Neural progenitor cell (in vitro differentiated cells): ENCODE measurements at regions not wholly inside any gene's neighbourhood (a gene's known extent, or its start where the extent isn't known, plus 50 kb on each side); places are given as distances from the start of the nearest gene placed in this dataset.

Source experiments
- DNase-seq: peaks from one replicate; pipeline ENCODE4 v3.0.0-alpha.2; 2016; ENCODE audit warnings: low spot score
- H2AFZ ChIP-seq: fragments of 200-600 bp; sonication (generic); replicated peaks from 2 replicates; pipeline ENCODE4 v1.6.1; 2016; ENCODE audit warnings: antibody characterized with exemption
- H3F3A ChIP-seq: fragments of 200-600 bp; sonication (generic); 2 replicates; pipeline ENCODE4 v1.6.1; 2016; ENCODE audit warnings: antibody characterized with exemption, low read depth
- H3K27ac ChIP-seq: fragments of 200-600 bp; sonication (generic); 2 replicates; pipeline ENCODE4 v1.5.1; 2016; ENCODE audit warnings: mild to moderate bottlenecking
- H3K27me3 ChIP-seq: fragments of 200-600 bp; sonication (generic); 2 replicates; pipeline ENCODE4 v1.6.1; 2016; ENCODE audit warnings: mild to moderate bottlenecking, moderate library complexity
- H3K36me3 ChIP-seq: fragments of 200-600 bp; sonication (generic); 2 replicates; pipeline ENCODE4 v1.5.1; 2016
- H3K4me1 ChIP-seq: fragments of 200-600 bp; sonication (generic); 2 replicates; pipeline ENCODE4 v1.6.1; 2016; ENCODE audit warnings: mixed run types
- H3K4me2 ChIP-seq: fragments of 200-600 bp; sonication (generic); 2 replicates; pipeline ENCODE4 v1.6.1; 2016
- H3K4me3 ChIP-seq: fragments of 200-600 bp; sonication (generic); 2 replicates; pipeline ENCODE4 v1.5.1; 2016
- H3K79me2 ChIP-seq: fragments of 200-600 bp; sonication (generic); 2 replicates; pipeline ENCODE4 v1.6.1; 2016; ENCODE audit warnings: low read depth
- H3K9ac ChIP-seq: fragments of 200-600 bp; sonication (generic); 2 replicates; pipeline ENCODE4 v1.6.1; 2016
- H3K9me3 ChIP-seq: fragments of 200-600 bp; sonication (generic); 2 replicates; pipeline ENCODE4 v1.5.1; 2016; ENCODE audit warnings: low read depth
- H4K20me1 ChIP-seq: fragments of 200-600 bp; sonication (generic); 2 replicates; pipeline ENCODE4 v1.6.1; 2016; ENCODE audit warnings: low read depth
- H3K27ac Mint-ChIP-seq: 3 replicates; pipeline ENCODE4 v1.8.0; 2021; ENCODE audit warnings: mixed read lengths
- H3K27me3 Mint-ChIP-seq: 2 replicates; pipeline ENCODE4 v1.8.0; 2022; ENCODE audit warnings: low read depth, mild to moderate bottlenecking, inconsistent platforms, moderate library complexity, mixed read lengths; ENCODE audit not compliant: insufficient read depth
- H3K36me3 Mint-ChIP-seq: 3 replicates; pipeline ENCODE4 v1.8.0; 2021; ENCODE audit warnings: mixed read lengths
- H3K4me1 Mint-ChIP-seq: 3 replicates; pipeline ENCODE4 v1.8.0; 2021; ENCODE audit warnings: mixed read lengths
- H3K4me3 Mint-ChIP-seq: 3 replicates; pipeline ENCODE4 v1.8.0; 2021; ENCODE audit warnings: mild to moderate bottlenecking, moderate library complexity, mixed read lengths
- H3K9me3 Mint-ChIP-seq: 3 replicates; pipeline ENCODE4 v1.8.0; 2020; ENCODE audit warnings: mixed read lengths
- CTCF ChIP-seq: fragments of 200-600 bp; sonication (generic); IDR thresholded peaks from 2 replicates; pipeline ENCODE4 v1.5.1; 2017; ENCODE audit warnings: antibody characterized with exemption, mild to moderate bottlenecking
- EZH2 ChIP-seq: fragments of 200-600 bp; sonication (generic); IDR thresholded peaks from 2 replicates; pipeline ENCODE4 v1.6.1; 2017; ENCODE audit warnings: antibody characterized with exemption, mild to moderate bottlenecking, moderate library complexity
- EZH2phosphoT487 ChIP-seq: fragments of 200-600 bp; sonication (generic); IDR thresholded peaks from 2 replicates; pipeline ENCODE4 v1.6.1; 2017; ENCODE audit warnings: antibody characterized with exemption

GRCh38 chr7:69359003-69359700, 239.1 kb upstream of the AUTS2 start:
- H3K4me1 ChIP-seq: no peaks in the 10 kb centered on the region

GRCh38 chr7:69360913-69361312, 237.4 kb upstream of the AUTS2 start:
- peaks cover 13% of the 10 kb centered on the region for H3K4me1 Mint-ChIP-seq
- no peaks in the 10 kb centered on the region for H3K9me3 Mint-ChIP-seq
- DNase-seq: no peak

More at GRCh38 chr7:69359003-69359700, 239.1 kb upstream of the AUTS2 start:
- Histone ChIP-seq H3K36me3 (no peaks in the 10 kb centered on the region), H3F3A (no peaks in the 10 kb centered on the region), H3K9me3 (no peaks in the 10 kb centered on the region), H3K4me3 (no peak overlapping the region), H3K9ac (no peak overlapping the region), H3K79me2 (no peaks in the 10 kb centered on the region), H2AFZ (no peak overlapping the region), H4K20me1 (no peaks in the 10 kb centered on the region), H3K27ac (no peak overlapping the region), H3K4me2 (no peak overlapping the region), H3K27me3 (no peaks in the 10 kb centered on the region)
- H3K9me3 Mint-ChIP-seq: no peaks in the 10 kb centered on the region
- no peaks in the 10 kb centered on the region for H3K27me3 Mint-ChIP-seq
- H3K36me3 Mint-ChIP-seq: no peaks in the 10 kb centered on the region
- no peak overlapping the region for H3K4me3 Mint-ChIP-seq
- TF ChIP-seq EZH2 (no peak), CTCF (no peak), EZH2phosphoT487 (no peak)
- no peak for DNase-seq
- H3K4me1 Mint-ChIP-seq: peaks cover 13% of the 10 kb centered on the region
- no peak overlapping the region for H3K27ac Mint-ChIP-seq

GRCh38 chr7:69363136-69363535, 235.1 kb upstream of the AUTS2 start:
- no peaks in the 10 kb centered on the region for H3K9me3 Mint-ChIP-seq
- H3K4me1 ChIP-seq: no peaks in the 10 kb centered on the region
- no peak for DNase-seq
- no peaks in the 10 kb centered on the region for H3K36me3 ChIP-seq
- no peaks in the 10 kb centered on the region for H4K20me1 ChIP-seq
- no peak overlapping the region for H3K4me2 ChIP-seq
- no peaks in the 10 kb centered on the region for H3K36me3 Mint-ChIP-seq
- H3K9me3 ChIP-seq: no peaks in the 10 kb centered on the region
- TF ChIP-seq EZH2 (no peak), CTCF (no peak), EZH2phosphoT487 (no peak)
- no peaks in the 10 kb centered on the region for H3K79me2 ChIP-seq
- no peaks in the 10 kb centered on the region for H3F3A ChIP-seq
- no peak overlapping the region for H3K27ac Mint-ChIP-seq
- no peak overlapping the region for H3K27ac ChIP-seq
- no peak overlapping the region for H3K4me3 ChIP-seq
- H3K4me1 Mint-ChIP-seq: peaks cover 9% of the 10 kb centered on the region
- no peaks in the 10 kb centered on the region for H3K27me3 Mint-ChIP-seq
- no peak overlapping the region for H3K4me3 Mint-ChIP-seq
- no peak overlapping the region for H3K9ac ChIP-seq
- no peak overlapping the region for H2AFZ ChIP-seq
- no peaks in the 10 kb centered on the region for H3K27me3 ChIP-seq

More at GRCh38 chr7:69360913-69361312, 237.4 kb upstream of the AUTS2 start:
- Histone ChIP-seq H3K9me3 (no peaks in the 10 kb centered on the region), H4K20me1 (no peaks in the 10 kb centered on the region), H3K27ac (no peak overlapping the region), H3K4me3 (no peak overlapping the region), H3K4me2 (no peak overlapping the region), H3F3A (no peaks in the 10 kb centered on the region), H2AFZ (no peak overlapping the region), H3K79me2 (no peaks in the 10 kb centered on the region), H3K4me1 (no peaks in the 10 kb centered on the region), H3K9ac (no peak overlapping the region), H3K36me3 (no peaks in the 10 kb centered on the region), H3K27me3 (no peaks in the 10 kb centered on the region)
- H3K36me3 Mint-ChIP-seq: no peaks in the 10 kb centered on the region
- TF ChIP-seq CTCF (no peak), EZH2phosphoT487 (no peak), EZH2 (no peak)
- H3K27me3 Mint-ChIP-seq: no peaks in the 10 kb centered on the region
- H3K4me3 Mint-ChIP-seq: no peak overlapping the region
- H3K27ac Mint-ChIP-seq: no peak overlapping the region
